ENCODE measurements at regions not wholly inside any gene's neighbourhood (a gene's known extent, or its start where the extent isn't known, plus 50 kb on each side); places are given as distances from the start of the nearest gene placed in this dataset.
"Not testable (repeated sequence)": the region's sequence is repeated elsewhere in the genome, so short reads cannot be mapped to it uniquely, and the experiment has no call there.

DNA sequence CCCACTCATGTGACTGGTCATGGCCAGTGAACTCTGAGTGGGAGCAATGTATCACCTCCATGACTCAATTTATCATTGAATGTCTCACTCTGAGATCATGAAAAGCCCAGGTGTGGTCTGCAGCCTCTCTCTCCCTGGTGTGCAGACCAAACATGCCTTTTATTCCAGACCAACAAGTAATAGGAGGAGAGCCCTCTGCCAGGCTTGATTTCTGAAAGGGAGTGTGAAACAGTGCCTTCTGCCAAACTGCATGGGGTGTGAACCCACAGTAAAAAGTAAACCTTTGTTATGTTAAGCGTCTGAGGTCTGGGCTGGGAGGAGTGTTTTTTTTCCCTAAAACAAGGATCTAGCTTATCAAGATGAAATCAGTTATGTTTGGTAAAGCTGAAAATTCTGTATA, 601.2 kb downstream of the ADCYAP1 start:
- DNase-seq, result no peak

DNA sequence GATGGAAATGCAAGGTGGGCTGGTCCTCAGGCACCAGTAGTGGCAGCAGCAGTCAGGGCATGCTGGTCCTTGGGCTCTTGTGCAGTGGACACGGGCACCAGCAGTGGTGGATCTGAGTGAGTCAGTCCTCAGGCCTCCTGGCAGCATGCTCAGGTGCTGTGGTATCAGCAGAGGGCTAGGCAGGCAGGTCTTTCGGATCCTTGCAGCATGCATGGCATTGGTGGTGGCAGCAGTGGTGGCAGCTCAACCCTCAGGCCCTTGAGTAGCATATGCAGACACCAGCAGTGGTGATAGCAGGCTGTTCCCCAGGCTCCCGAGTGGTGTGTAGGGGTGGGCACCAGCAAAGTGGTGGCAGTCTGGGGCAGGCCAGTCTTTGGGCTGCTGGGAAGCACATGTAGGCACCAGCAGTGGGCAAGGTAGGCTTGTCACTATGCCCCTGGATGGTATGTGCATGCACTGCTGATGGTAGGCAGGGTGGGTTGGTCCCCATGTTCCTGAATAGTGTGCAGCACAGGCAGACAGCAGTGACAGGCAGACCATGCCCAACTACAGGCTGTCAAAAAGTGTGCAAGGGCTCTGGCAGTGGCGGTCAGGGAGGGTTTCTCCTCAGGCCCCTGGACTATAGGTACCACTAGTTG, 606.0 kb downstream of the ADCYAP1 start:
- no peak for DNase-seq

DNA sequence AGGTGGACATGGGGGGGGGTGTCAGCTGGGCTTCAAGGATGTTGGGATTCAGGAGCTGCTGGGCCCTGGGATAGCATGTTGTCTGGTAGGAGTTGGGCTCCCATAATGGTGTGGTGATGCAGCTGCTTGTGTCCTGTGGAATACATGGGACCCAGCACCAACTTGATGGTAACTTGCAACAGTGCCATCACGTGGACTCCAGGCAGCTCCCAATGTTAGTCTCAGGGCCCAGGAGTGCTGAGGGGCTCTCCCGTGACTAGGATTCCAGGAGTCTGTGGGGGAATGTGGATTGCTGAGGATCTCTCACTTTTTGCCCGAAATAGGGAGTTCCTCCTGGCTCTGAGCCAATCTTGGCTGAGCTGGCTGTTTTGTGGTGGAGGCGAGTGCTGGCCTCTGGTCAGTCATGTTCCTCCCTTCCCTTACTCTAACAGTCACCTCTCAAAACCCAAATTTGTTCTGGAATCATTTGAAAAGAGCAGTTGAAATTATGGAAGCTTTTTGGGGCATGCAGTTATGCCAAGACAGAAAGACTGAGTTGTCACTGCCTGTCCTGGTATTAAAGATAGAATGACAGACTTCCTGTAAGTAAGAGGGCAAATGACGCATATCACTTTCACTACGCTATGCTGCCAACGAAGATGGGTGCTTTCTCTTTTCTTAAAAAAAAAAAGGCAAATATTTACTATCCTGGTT, 607.1 kb downstream of the ADCYAP1 start:
- no peak for DNase-seq

DNA sequence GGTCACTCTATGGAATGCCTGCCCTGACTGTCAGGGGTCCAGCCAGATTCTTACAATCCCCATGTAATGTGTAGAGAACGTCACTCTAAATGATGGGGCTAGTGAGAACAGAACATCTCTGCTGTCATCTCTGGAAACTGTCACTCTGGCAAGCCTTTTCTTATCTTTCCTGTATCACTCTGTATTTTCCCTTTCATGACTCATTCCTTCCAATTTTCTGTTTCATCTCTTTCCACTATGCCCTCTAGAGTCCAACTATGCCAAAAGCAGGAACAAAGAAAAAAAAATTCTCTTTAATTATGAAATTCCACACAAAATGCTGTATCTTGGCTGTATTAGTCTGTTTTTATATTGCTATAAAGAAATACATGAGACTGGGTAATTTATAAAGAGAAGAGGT, 608.8 kb downstream of the ADCYAP1 start:
- DNase-seq, result no peak

DNA sequence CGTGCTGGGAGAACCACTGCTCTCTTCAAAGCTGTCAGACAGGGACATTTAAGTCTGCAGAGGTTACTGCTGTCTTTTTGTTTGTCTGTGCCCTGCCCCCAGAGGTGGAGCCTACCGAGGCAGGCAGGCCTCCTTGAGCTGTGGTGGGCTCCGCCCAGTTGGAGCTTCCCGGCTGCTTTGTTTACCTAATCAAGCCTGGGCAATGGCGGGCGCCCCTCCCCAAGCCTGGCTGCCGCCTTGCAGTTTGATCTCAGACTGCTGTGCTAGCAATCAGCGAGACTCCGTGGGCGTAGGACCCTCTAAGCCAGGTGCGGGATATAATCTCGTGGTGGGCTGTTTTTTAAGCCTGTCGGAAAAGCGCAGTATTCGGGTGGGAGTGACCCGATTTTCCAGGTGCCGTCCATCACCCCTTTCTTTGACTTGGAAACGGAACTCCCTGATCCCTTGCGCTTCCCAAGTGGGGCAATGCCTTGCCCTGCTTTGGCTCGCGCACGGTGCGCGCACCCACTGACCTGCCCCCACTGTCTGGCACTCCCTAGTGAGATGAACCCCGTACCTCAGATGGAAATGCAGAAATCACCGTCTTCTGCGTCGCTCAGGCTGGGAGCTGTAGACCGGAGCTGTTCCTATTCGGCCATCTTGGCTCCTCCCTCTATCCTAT, 617.0 kb downstream of the ADCYAP1 start:
- DNase-seq, result not testable (repeated sequence)

DNA sequence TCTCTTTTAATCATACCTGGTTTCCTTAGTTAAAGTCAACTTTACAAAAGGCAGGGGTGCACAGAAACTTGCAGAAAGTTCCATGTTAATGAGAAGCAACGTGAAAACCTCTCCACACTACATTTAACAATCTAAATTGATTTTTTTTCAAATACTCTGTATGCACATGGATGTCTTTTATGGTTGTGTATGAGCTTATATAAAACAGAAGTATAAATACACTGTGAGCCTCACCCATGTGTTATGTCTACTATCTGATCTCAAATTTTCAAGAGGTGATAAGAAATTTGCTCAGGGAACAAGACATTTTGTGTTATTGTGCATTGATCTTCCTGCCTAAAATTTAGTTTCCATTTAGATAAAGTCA, 617.6 kb downstream of the ADCYAP1 start:
- DNase-seq, result no peak

DNA sequence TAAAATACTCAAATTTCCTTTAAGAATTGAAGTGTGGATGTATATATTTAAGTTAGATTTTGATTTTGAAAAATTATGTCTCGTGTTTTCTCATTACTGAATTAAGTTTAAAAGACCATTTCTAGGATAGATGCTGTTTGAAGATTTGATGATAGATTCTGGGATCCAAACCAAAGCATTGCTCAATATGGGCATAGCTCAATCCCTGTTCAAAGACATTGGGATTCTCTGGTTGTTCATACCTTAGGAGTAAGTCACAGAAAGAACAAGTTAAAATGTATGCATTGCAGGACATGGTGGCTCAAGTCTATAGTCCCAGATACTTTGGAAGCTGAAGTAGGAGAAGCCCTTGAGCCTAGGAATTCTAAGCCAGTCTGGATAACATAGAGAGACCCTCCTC, 622.3 kb downstream of the ADCYAP1 start:
- DNase-seq, result no peak

DNA sequence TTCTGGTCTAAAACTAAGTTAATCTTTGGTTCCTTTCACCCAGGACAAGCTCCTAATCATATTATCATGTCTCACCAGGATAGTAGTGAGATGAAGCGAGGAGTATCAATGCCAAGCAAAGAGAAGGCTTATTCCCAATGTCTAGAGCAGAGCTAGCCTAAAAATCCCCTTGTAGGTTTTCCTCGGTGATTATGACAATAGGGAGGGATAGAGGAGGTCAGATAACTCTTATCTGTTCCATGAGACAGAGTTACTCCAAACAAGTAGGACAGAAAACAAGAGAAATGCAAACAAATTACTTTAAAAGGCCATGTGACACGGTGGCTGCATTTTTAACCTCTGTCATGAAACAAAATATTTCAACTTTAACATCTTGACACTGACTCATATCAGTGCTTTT, 623.1 kb downstream of the ADCYAP1 start:
- DNase-seq, result no peak

DNA sequence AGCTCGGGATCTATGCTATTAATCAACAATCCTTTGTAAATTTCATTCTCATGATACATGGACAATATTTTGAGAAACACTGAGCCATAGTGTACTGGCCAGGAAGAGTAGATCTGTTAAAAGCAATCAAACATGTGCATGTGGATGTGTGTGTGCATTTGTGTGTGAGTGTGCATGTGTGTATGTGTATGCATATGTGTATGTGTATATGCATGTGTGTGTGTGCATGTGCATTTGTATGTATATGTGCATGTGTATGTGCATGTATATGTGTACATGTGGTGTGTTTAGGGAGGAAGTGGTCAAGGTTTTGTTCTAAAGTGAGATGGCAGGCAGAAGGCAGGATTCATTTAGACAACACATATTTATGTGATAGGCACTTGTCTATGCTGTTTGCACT, 623.8 kb downstream of the ADCYAP1 start:
- no peak for DNase-seq

DNA sequence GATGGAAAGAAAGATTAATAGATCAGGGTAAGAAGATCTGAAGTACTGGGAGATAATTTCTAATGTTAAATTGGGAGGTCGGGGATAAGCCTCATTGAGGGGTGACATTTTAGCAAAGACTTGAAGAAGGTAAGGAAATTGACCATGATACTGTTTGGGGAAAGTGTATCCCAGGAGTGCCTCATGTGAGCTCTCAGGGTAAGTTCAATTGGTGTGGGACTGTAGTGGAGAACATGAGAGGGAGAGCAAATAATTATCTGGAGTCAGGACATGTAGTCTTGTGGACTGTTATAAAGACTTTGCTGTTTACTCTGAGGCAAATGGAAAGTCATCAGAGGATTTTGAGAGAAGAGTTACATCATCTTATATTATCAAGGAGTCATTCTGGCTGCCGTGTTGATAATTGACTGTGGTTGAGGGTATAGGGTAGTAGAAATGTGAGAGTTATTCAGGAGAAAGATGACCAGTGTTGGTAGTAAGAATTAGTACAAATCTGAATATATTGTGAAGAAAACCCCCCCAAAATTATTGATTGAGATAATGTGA, 624.4 kb downstream of the ADCYAP1 start:
- no peak for DNase-seq

DNA sequence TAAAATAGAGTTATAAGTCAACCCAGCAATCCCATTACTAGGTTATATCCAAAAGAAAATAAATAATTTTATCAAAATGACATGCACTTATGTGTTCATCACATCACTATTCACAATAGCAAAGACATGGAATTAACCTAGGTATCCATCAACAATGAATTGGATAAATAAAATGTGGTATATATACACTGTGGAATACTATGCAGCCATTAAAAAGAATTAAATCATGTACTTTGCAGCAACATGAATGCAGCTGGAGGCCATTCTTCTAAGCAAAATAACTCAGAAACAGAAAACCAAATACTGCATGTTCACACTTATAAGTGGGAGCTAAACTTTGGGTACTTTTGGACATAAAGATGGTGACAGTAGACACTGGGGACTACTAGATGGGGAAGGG, 626.0 kb downstream of the ADCYAP1 start:
- no peak for DNase-seq

DNA sequence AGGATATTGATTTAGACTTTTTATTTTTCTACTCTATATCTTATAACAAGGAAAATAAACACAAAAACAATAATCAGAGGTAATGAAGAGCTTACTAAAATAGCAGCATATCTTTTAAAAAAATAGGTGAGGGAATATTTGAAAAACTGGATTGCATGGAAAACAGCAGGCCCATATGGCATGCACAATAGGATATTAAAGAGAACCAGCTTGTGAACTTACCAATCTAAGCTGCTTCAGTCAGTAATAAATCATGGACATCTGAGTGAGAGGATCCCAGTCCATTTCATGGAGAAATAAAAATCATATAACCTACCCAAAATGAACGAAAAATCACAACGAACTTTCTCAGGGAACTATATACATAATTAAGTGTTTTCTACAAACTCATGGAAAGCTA, 634.6 kb downstream of the ADCYAP1 start:
- no peak for DNase-seq

DNA sequence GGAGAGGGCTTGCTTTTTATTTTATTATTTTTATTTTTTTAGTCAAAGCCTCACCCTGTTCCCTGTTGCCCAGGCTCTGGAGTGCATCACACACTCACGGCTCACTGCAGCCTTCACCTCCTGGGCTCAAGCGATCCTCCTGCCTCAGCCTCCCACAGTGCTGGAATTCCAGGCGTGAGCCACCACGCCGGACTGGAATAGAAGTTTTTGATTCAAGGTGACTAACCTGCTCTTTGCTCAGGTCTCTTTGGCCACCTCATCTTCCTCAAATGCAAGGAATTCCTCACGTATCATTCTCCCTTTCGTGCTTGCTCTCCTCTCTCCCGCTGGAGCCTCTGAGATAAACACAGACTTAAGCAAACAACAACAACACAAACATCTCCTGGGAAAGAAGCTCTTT, 636.8 kb downstream of the ADCYAP1 start:
- DNase-seq, result no peak

DNA sequence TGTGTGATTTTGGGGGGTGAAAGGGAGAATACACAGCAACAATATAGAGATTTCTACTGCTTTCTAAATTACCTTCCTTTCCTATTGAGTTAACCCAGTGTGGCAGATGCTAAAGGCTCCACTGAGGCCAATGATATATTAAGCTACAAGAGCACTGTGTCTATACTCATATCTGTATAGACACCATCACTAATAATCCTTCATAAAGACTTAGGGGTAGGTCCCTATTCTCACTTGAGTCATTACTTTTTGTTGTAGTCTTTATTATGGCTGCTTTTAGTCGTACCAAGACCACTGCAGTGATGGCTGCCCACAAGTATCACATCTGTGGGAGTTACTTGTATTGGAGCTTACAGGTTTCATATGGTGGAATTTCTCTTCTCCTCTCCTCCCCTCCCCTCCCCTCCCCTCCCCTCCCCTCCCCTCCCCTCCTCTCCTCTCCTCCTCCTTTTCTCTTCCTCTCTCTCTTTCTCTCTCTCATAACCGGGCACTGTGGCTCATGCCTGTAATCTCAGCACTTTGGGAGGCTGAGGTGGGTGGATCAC, 637.6 kb downstream of the ADCYAP1 start:
- DNase-seq, result no peak

DNA sequence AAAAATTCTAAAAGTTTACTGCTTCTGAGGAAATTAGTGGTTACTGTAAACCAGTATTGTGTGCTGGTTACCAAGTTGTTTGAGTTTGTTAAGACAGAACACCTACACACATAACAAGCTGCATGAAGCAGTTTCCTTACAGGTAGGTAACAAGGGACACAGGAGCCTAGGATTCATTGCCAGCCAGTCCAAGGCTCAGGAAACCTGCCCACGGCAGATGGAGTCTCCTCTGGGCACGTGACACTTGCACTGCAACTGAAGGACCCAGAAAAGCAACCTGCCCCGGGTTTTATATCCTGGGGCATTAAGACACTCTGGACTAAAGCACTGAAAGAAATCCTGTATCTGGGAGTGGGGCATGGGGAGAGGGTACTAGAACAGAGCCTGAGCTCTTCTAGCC, 639.3 kb downstream of the ADCYAP1 start:
- no peak for DNase-seq

DNA sequence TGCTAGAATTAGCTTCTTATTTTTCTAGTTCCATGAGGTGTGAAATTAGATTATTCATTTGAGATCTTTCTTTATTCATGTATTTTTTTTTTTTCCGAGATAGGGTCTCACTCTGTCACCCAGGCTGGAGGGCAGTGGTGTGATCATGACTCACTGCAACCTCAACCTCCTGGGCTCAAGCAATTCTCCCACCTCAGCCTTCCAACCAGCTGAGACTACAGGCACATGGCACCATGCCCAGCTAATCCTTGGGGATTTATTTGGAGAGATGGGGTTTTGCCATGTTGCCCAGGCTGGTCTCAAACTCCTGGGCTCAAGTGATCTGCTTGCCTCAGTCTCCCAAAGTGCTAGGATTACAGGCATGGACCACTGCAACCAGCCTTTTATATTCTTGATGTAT, 653.0 kb downstream of the ADCYAP1 start:
- DNase-seq, result not testable (repeated sequence)

DNA sequence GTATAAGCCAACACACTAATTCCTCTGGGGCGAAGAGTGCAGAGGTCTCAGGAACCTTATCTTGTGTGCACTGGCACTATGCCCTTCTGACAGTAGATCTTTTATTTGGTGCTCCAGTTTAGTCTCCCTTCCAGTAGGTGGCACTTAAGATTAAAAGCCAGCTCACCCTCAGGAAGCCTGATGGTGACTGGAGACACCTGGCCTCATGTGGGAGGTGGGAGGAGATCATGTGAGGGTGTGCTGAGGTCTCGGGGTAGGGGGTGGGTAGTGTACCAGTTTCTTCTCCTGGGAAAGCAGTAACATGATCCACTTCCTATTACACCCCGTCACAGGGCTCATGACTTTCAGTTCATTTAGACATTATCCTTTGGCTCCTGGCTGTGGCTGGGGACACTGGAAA, 654.9 kb downstream of the ADCYAP1 start:
- no peak for DNase-seq

DNA sequence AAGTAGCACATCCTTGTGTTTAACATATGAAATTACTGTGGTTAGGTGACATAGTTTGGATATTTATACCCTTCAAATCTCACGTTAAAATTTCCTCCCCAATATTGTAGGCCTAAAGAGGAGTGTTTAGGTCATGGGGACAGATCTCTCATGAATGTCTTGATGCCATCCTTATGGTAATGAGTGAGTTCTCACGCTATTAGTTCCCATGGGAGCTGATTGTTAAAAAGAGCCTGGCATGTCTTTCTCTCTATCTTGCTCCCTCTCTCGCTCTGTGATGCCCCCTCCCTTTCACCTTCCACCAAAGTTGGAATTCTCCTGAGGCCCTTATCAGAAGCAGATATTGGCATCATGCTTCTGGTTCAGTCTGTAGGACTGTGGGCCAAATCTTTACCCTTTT, 660.1 kb downstream of the ADCYAP1 start:
- no peak for DNase-seq

DNA sequence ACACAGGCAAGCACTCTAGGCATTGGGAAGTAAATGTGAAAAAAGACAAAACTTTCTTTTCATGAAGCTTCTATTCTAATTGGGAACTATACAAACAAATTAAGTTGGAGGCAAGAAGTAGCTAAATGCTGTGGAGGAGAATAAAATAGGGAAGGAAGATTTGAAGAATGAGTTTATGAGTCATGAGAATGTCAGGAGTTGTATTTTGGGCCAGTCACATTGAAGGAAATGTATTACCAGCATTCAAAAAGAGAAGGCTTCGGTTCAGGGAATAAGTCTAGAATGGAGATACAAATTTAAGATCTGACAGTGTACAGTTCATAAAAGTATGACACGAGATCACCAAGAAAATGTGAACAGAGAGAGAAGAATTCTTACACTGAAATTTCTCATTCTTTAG, 666.5 kb downstream of the ADCYAP1 start:
- no peak for DNase-seq

DNA sequence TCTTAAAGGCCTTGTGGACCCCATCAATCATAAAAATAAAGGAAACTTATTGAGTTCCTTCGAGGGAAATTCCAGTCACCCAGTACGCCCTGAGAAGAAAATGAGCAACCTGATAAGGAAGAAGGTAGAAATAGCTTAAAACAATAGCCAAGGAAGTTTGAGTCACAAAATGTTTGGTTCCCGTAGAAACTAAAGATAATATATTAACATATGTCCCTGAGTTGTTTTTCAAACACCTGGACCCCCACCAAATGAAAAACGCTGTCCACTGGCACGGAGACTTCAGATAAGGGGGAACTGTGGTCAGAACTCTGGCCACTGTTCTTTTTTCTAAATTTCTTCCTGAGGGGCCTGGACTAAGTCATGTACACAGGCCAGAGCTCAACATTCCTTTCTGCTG, 669.1 kb downstream of the ADCYAP1 start:
- DNase-seq, result no peak

DNA sequence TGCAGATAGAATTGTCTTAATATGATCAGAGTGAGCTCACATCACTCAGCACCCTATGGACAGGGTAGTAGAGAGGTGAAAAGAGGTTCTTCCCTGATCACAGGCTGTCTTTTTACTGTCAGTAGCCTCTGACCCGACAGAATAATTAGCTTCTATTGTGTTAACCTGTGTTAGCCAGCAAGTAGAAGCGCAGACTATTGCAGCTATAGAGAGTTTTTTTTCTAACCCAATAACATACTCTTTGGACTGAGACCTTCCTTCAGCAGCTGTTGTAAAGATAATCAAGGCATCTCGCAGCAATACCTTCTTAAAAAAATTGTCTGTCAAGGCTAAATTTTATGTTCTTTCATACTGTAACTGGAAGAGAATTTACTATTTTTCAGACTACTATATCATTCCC, 670.4 kb downstream of the ADCYAP1 start:
- no peak for DNase-seq

DNA sequence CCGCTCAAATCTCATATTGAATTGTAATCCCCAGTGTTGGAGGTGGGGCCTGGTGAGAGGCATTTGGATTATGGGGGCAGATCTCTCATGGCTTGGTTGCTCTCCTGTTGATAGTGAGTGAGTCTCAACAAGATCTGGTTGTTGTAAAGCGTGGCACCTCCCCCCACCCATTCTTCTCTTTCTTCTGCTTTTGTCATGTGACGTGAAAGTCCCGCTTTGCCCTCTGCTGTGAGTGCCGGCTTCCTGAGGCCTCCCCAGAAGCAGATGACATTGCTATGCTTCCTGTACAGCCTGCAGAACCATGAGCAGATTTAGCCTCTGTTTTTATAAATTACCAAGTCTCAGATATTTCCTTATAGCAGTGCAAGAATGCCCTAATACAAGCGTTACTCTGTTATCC, 673.8 kb downstream of the ADCYAP1 start:
- no peak for DNase-seq

DNA sequence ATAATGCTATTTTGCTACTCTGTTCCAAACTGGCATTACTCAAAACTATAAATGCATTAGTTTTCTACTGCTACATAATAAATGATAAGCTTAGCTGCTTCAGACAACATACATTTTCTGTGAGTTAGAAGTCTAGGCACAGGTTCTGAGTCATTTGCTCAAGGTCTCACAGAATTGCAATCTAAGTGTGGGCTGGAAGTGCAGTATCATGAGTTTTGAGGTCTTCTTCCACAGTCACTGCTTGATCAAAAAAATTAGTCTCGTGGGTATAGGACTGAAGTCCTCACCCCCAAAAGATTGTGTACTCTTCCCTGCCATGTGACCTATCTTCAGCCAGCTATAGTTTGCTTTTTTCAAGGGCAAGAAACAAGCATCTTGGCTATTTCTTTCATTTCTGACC, 676.9 kb downstream of the ADCYAP1 start:
- DNase-seq, result no peak

DNA sequence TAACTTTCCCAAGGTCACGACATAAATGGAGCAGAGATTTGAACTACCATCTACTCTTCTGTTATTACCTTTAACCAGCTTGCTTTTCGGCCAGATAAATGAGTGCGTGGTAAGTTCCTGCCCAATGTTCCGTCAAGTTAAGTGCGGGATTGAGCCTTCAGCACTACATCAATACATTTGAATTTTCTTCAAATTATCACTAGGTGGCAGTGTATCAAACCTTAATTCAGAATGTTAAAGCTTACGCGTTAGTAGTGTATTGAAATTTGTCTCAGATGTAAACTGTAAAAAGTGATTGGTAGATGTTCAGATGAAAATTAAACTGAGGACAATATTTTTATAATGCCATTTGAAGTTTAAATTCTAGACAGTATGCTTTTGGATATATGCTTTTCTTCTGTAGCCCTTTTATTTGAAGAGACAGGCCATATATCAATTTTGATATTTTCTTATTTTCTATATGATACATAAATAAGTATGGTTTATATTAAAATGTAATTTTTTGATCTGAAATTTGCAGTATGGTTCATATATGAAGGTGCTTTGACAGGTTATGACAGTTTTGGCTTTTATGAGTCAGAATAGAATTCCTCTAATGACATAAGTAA, 681.3 kb downstream of the ADCYAP1 start:
- DNase-seq, result no peak
